Esophagus muscularis mucosa (tissue), 3 donors: ENCODE measurements at regions not wholly inside any gene's neighbourhood (a gene's known extent, or its start where the extent isn't known, plus 50 kb on each side); places are given as distances from the start of the nearest gene placed in this dataset.

Source experiments
- CTCF ChIP-seq, 3 experiments: fragments of 200-600 bp in 2 of 3; fragments of 450-650 bp in 1 of 3; sonication (generic) in 2 of 3; IDR thresholded peaks; one replicate each; pipeline ENCODE4 v1.5.1; 2017 to 2019; ENCODE audit warnings: antibody characterized with exemption in 3 of 3, mild to moderate bottlenecking in 2 of 3, moderate library complexity in 1 of 3
- POLR2A ChIP-seq: fragments of 450-650 bp; IDR thresholded peaks from one replicate; pipeline ENCODE4 v1.6.1; 2017; ENCODE audit warnings: antibody characterized with exemption, moderate library complexity, mild to moderate bottlenecking, low read depth
- POLR2AphosphoS5 ChIP-seq, 2 donors: sonication (generic); formaldehyde crosslinking; IDR thresholded peaks; one replicate each; pipeline ENCODE4 v1.6.1; 2017; ENCODE audit warnings: antibody characterized with exemption in 2 of 2

- no peak for TF ChIP-seq POLR2A
- no peak for TF ChIP-seq CTCF (IDR thresholded peaks at IDR 0.05)
- no peak for TF ChIP-seq POLR2AphosphoS5 (IDR thresholded peaks at IDR 0.05)
These were observed 581.5 kb downstream of the TBL1XR1 start for GRCh38 chr3:176615826-176616225.
